ENCODE measurements at regions not wholly inside any gene's neighbourhood (a gene's known extent, or its start where the extent isn't known, plus 50 kb on each side); places are given as distances from the start of the nearest gene placed in this dataset.

- TF ChIP-seq CTCF (IDR thresholded peaks at IDR 0.05): no peak
- TF ChIP-seq REST (IDR thresholded peaks at IDR 0.05; ENCODE audit: low read depth, low read length): no peak
- no peak for TF ChIP-seq JUND (IDR thresholded peaks at IDR 0.05)
- no peak for TF ChIP-seq POLR2AphosphoS5 (IDR thresholded peaks at IDR 0.05; ENCODE audit: low read depth, low read length)
- TF ChIP-seq YY1 (IDR thresholded peaks at IDR 0.05; ENCODE audit: low read depth): no peak
- no peak for TF ChIP-seq EP300 (IDR thresholded peaks at IDR 0.05; ENCODE audit: borderline replicate concordance in 1 of 2, low read depth in 1 of 2, low read length in 1 of 2)
- no peak for TF ChIP-seq TAF1 (IDR thresholded peaks at IDR 0.05; ENCODE audit: borderline replicate concordance, low read depth, low read length)
- TF ChIP-seq RXRA (IDR thresholded peaks at IDR 0.05; ENCODE audit: borderline replicate concordance, low read depth): no peak
- TF ChIP-seq CHD2 (IDR thresholded peaks at IDR 0.05; ENCODE audit: low read length, partially characterized antibody): no peak
- TF ChIP-seq EZH2phosphoT487 (IDR thresholded peaks at IDR 0.05; ENCODE audit: borderline replicate concordance, low read depth): no peak
Observed at GRCh38 chr4:10925996-10926395, 241.4 kb upstream of the CLNK start.

Data from SK-N-SH (cell line).